Loucy (cell line): ENCODE measurements at regions not wholly inside any gene's neighbourhood (a gene's known extent, or its start where the extent isn't known, plus 50 kb on each side); places are given as distances from the start of the nearest gene placed in this dataset.

Source experiments
- H2AFZ ChIP-seq: fragments of 200-600 bp; sonication (generic); 2 replicates; pipeline ENCODE4 v1.6.0; 2016; ENCODE audit warnings: antibody characterized with exemption, mild to moderate bottlenecking, low read length, moderate library complexity
- H3F3A ChIP-seq: fragments of 200-600 bp; 2 replicates; pipeline ENCODE4 v1.6.0; 2016; ENCODE audit warnings: antibody characterized with exemption, low read depth, mild to moderate bottlenecking
- H3K27me3 ChIP-seq: fragments of 200-600 bp; sonication (generic); 2 replicates; pipeline ENCODE4 v1.6.1; 2014; ENCODE audit warnings: low read length, mild to moderate bottlenecking; ENCODE audit not compliant: insufficient read depth, poor library complexity, severe bottlenecking
- H3K36me3 ChIP-seq: fragments of 200-600 bp; sonication (generic); 2 replicates; pipeline ENCODE4 v1.6.1; 2016; ENCODE audit warnings: low read length; ENCODE audit not compliant: insufficient read depth
- H3K4me1 ChIP-seq: fragments of 200-600 bp; sonication (generic); 2 replicates; pipeline ENCODE4 v1.5.1; 2014; ENCODE audit warnings: low read length, mild to moderate bottlenecking; ENCODE audit not compliant: insufficient read depth, poor library complexity, severe bottlenecking
- H3K4me2 ChIP-seq: fragments of 200-600 bp; sonication (generic); 2 replicates; pipeline ENCODE4 v1.6.0; 2014; ENCODE audit warnings: antibody characterized with exemption, low read length, low read depth, mild to moderate bottlenecking; ENCODE audit not compliant: poor library complexity, severe bottlenecking
- H3K4me3 ChIP-seq: fragments of 200-600 bp; sonication (generic); 2 replicates; pipeline ENCODE4 v1.5.1; 2014; ENCODE audit warnings: low read length, mild to moderate bottlenecking, mixed read lengths; ENCODE audit not compliant: poor library complexity, severe bottlenecking
- H3K79me2 ChIP-seq: fragments of 200-600 bp; sonication (generic); 2 replicates; pipeline ENCODE4 v1.6.1; 2014; ENCODE audit warnings: low read length; ENCODE audit not compliant: insufficient read depth
- H3K9ac ChIP-seq: fragments of 200-600 bp; sonication (generic); 2 replicates; pipeline ENCODE4 v1.6.0; 2014; ENCODE audit warnings: mild to moderate bottlenecking, low read depth, low read length, moderate library complexity; ENCODE audit not compliant: poor library complexity, severe bottlenecking
- H3K9me2 ChIP-seq: fragments of 200-600 bp; sonication (generic); replicated peaks from 2 replicates; pipeline ENCODE4 v1.6.1; 2016; ENCODE audit warnings: low read depth, low read length, mixed read lengths
- H3K9me3 ChIP-seq: fragments of 200-600 bp; sonication (generic); 2 replicates; pipeline ENCODE4 v1.6.1; 2014; ENCODE audit warnings: mild to moderate bottlenecking, antibody characterized with exemption, low read length, low read depth; ENCODE audit not compliant: insufficient read depth
- H4K20me1 ChIP-seq: fragments of 200-600 bp; sonication (generic); 2 replicates; pipeline ENCODE4 v1.6.0; 2014; ENCODE audit warnings: antibody characterized with exemption, low read length, mild to moderate bottlenecking; ENCODE audit not compliant: insufficient read depth, poor library complexity, severe bottlenecking
- CTCF ChIP-seq: fragments of 200-600 bp; sonication (generic); conservative IDR thresholded peaks from 2 replicates; pipeline ENCODE4 v1.5.1; 2014; ENCODE audit warnings: mild to moderate bottlenecking, antibody characterized with exemption, low read length
- EZH2phosphoT487 ChIP-seq: fragments of 200-600 bp; IDR thresholded peaks from 2 replicates; pipeline ENCODE4 v1.6.1; 2018; ENCODE audit warnings: antibody characterized with exemption, mild to moderate bottlenecking, moderate library complexity, borderline replicate concordance

GRCh38 chr4:124964852-124965496, 252.4 kb upstream of the ANKRD50 start:
- Histone ChIP-seq H3K9me3 (peaks cover 7% of the 10 kb centered on the region; the same call in 1 of the 2 replicates), H3K36me3 (no peaks in the 10 kb centered on the region), H4K20me1 (no peaks in the 10 kb centered on the region), H3K4me3 (no peak overlapping the region), H3K4me1 (no peaks in the 10 kb centered on the region), H3K9me2 (no peaks in the 10 kb centered on the region), H3K79me2 (no peaks in the 10 kb centered on the region), H3F3A (no peaks in the 10 kb centered on the region), H3K9ac (no peak overlapping the region), H2AFZ (no peak overlapping the region), H3K4me2 (no peak overlapping the region), H3K27me3 (no peaks in the 10 kb centered on the region)
- TF ChIP-seq EZH2phosphoT487 (no peak), CTCF (no peak)

GRCh38 chr4:124964251-124964650, 251.7 kb upstream of the ANKRD50 start:
- Histone ChIP-seq H3K9me2 (no peaks in the 10 kb centered on the region), H3K9ac (no peak overlapping the region), H3K79me2 (no peaks in the 10 kb centered on the region), H3K4me2 (no peak overlapping the region), H3F3A (no peaks in the 10 kb centered on the region), H3K36me3 (no peaks in the 10 kb centered on the region), H3K27me3 (no peaks in the 10 kb centered on the region), H2AFZ (no peak overlapping the region), H3K9me3 (peaks cover 7% of the 10 kb centered on the region; the same call in 1 of the 2 replicates), H3K4me3 (no peak overlapping the region), H3K4me1 (no peaks in the 10 kb centered on the region), H4K20me1 (no peaks in the 10 kb centered on the region)
- TF ChIP-seq CTCF (no peak), EZH2phosphoT487 (no peak)

GRCh38 chr4:124961138-124961750, 248.7 kb upstream of the ANKRD50 start:
- TF ChIP-seq EZH2phosphoT487 = no peak
- TF ChIP-seq CTCF = no peak
- no peak overlapping the region for H3K4me3 ChIP-seq
- no peaks in the 10 kb centered on the region for H3K9me2 ChIP-seq
- no peaks in the 10 kb centered on the region for H3K36me3 ChIP-seq
- H3K27me3 ChIP-seq = no peaks in the 10 kb centered on the region
- no peaks in the 10 kb centered on the region for H4K20me1 ChIP-seq
- peaks cover 7% of the 10 kb centered on the region; the same call in 1 of the 2 replicates for H3K9me3 ChIP-seq
- no peaks in the 10 kb centered on the region for H3F3A ChIP-seq
- no peak overlapping the region for H3K9ac ChIP-seq
- H3K4me2 ChIP-seq = no peak overlapping the region
- H3K79me2 ChIP-seq = no peaks in the 10 kb centered on the region
- H3K4me1 ChIP-seq = no peaks in the 10 kb centered on the region
- no peak overlapping the region for H2AFZ ChIP-seq
